HCT116 (cell line): ENCODE measurements at regions not wholly inside any gene's neighbourhood (a gene's known extent, or its start where the extent isn't known, plus 50 kb on each side); places are given as distances from the start of the nearest gene placed in this dataset.

Source experiments
- ATAC-seq: fragments of 200-7000 bp; cut with Tn5 transposase; 2 replicates; pipeline ENCODE4 v1.9.1; 2020; ENCODE audit warnings: mild to moderate bottlenecking, moderate library complexity
- BruUV-seq: library from RNA; stranded (reverse); fragments of 400-500 nt; replicated peaks from 2 replicates; lab custom pipeline; 2021; lab: Mats Ljungman, UMichigan
- CTCF ChIA-PET: fragments of 300-600 bp; sonication (Branson Sonifier 250); formaldehyde crosslinking; loops from one replicate; lab custom pipeline; 2021; ENCODE audit warnings: antibody characterized with exemption; lab: Charles Lee
- POLR2A ChIA-PET: fragments of 300-600, 350-600 bp; sonication (Branson Sonifier 250); formaldehyde crosslinking; loops from one replicate; lab custom pipeline; 2021; ENCODE audit warnings: antibody characterized with exemption; lab: Charles Lee
- RAD21 ChIA-PET, 2 experiments: fragments of 300-600 bp; sonication (Branson Sonifier 250); formaldehyde crosslinking; loops; one replicate each; lab custom pipeline; 2023; ENCODE audit warnings: low total read pairs in 2 of 2; ENCODE audit not compliant: uncharacterized antibody in 2 of 2, unreplicated experiment in 2 of 2, low non-redundant PET in 1 of 2; lab: Charles Lee
- DNase-seq: peaks from one replicate; pipeline ENCODE4 v3.0.0-alpha.2; 2010; ENCODE audit warnings: low read depth, low spot score
- H2AFZ ChIP-seq: fragments of 200-600 bp; shearing (Covaris generic), sonication (generic); 2 replicates; pipeline ENCODE4 v1.6.1; 2017; ENCODE audit warnings: low read depth, mixed run types, mixed read lengths, antibody characterized with exemption, low read length; ENCODE audit not compliant: poor library complexity, severe bottlenecking
- H3K27ac ChIP-seq: 2 replicates; pipeline ENCODE4 v1.5.1; 2012; ENCODE audit warnings: low read depth, low read length
- H3K27me3 ChIP-seq: fragments of 200-600 bp; sonication (generic); 2 replicates; pipeline ENCODE4 v1.6.1; 2016; ENCODE audit warnings: mixed run types, low read length, mixed read lengths; ENCODE audit not compliant: insufficient read depth
- H3K36me3 ChIP-seq, 2 experiments: fragments of 200-500 bp in 1 of 2; fragments of 200-600 bp in 1 of 2; sonication (Bioruptor generic) in 1 of 2; sonication (generic) in 1 of 2; 2 replicates each; pipeline versions ENCODE4 v1.5.1 to v1.6.1; 2014 to 2016; ENCODE audit warnings: low read length in 2 of 2, inconsistent platforms in 1 of 2, mixed read lengths in 1 of 2, mixed run types in 1 of 2; ENCODE audit not compliant: insufficient read depth in 2 of 2, control insufficient read depth in 1 of 2
- H3K4me1 ChIP-seq, 2 experiments: fragments of 200-600 bp in 1 of 2; sonication (generic) in 1 of 2; 2 replicates each; pipeline versions ENCODE4 v1.5.1 to v1.6.1; 2012 to 2017; ENCODE audit warnings: low read length in 2 of 2, inconsistent platforms in 1 of 2, mild to moderate bottlenecking in 1 of 2, mixed read lengths in 1 of 2, mixed run types in 1 of 2, moderate library complexity in 1 of 2; ENCODE audit not compliant: insufficient read depth in 2 of 2, control insufficient read depth in 1 of 2
- H3K4me2 ChIP-seq: fragments of 200-600 bp; sonication (generic); 2 replicates; pipeline ENCODE4 v1.6.1; 2017; ENCODE audit warnings: mixed run types, low read length, mixed read lengths
- H3K4me3 ChIP-seq, 2 experiments: fragments of 200-600 bp in 1 of 2; sonication (generic) in 1 of 2; replicated peaks in 1 of 2; 2 replicates each; pipeline ENCODE4 v1.5.1; 2011 to 2016; ENCODE audit warnings: low read length in 2 of 2, control low read depth in 1 of 2, low read depth in 1 of 2, mild to moderate bottlenecking in 1 of 2, mixed read lengths in 1 of 2, mixed run types in 1 of 2
- H3K79me2 ChIP-seq: fragments of 200-600 bp; sonication (generic); 2 replicates; pipeline ENCODE4 v1.6.1; 2017; ENCODE audit warnings: mild to moderate bottlenecking, mixed run types, low read length, moderate library complexity, mixed read lengths; ENCODE audit not compliant: insufficient read depth
- H3K9ac ChIP-seq: fragments of 200-600 bp; sonication (generic); 2 replicates; pipeline ENCODE4 v1.6.1; 2016; ENCODE audit warnings: low read length, mixed read lengths
- H3K9me2 ChIP-seq: fragments of 200-600 bp; sonication (generic), shearing (Covaris generic); 2 replicates; pipeline ENCODE4 v1.6.1; 2017; ENCODE audit warnings: mixed run types, mild to moderate bottlenecking, moderate library complexity; ENCODE audit not compliant: insufficient read depth
- H3K9me3 ChIP-seq, 2 experiments: fragments of 200-500 bp in 1 of 2; fragments of 200-600 bp in 1 of 2; sonication (Bioruptor generic) in 1 of 2; sonication (generic) in 1 of 2; 2 replicates each; pipeline ENCODE4 v1.6.1; 2014 to 2017; ENCODE audit warnings: low read length in 2 of 2, mixed read lengths in 2 of 2, inconsistent platforms in 1 of 2, low read depth in 1 of 2, mild to moderate bottlenecking in 1 of 2, mixed run types in 1 of 2, moderate library complexity in 1 of 2; ENCODE audit not compliant: control insufficient read depth in 1 of 2, insufficient read depth in 1 of 2
- H4K20me1 ChIP-seq: fragments of 200-600 bp; sonication (generic), shearing (Covaris generic); 2 replicates; pipeline ENCODE4 v1.6.1; 2017; ENCODE audit warnings: mixed run types, mild to moderate bottlenecking, moderate library complexity; ENCODE audit not compliant: insufficient read depth
- CBX3 ChIP-seq: IDR thresholded peaks from 2 replicates; pipeline ENCODE4 v1.6.1; 2012; ENCODE audit warnings: low read depth
- CEBPB ChIP-seq: IDR thresholded peaks from 2 replicates; pipeline ENCODE4 v1.6.1; 2012; ENCODE audit warnings: low read depth
- EGR1 ChIP-seq: IDR thresholded peaks from 2 replicates; pipeline ENCODE4 v1.6.1; 2012; ENCODE audit warnings: low read depth
- ELF1 ChIP-seq: IDR thresholded peaks from 2 replicates; pipeline ENCODE4 v1.6.1; 2012; ENCODE audit warnings: low read depth, borderline replicate concordance
- EZH2phosphoT487 ChIP-seq: fragments of 200-600 bp; IDR thresholded peaks from 2 replicates; pipeline ENCODE4 v1.6.1; 2018; ENCODE audit warnings: antibody characterized with exemption, borderline replicate concordance
- FOSL1 ChIP-seq: IDR thresholded peaks from 2 replicates; pipeline ENCODE4 v1.6.1; 2012; ENCODE audit warnings: low read depth
- JUND ChIP-seq: IDR thresholded peaks from 2 replicates; pipeline ENCODE4 v1.6.1; 2012
- POLR2A ChIP-seq: IDR thresholded peaks from 2 replicates; pipeline ENCODE4 v1.7.0; 2011; ENCODE audit warnings: borderline replicate concordance; ENCODE audit not compliant: insufficient read depth, insufficient read length; ENCODE audit errors: extremely low read depth
- POLR2AphosphoS5 ChIP-seq: IDR thresholded peaks from 2 replicates; pipeline ENCODE4 v1.6.1; 2011; ENCODE audit warnings: mild to moderate bottlenecking, low read depth, low read length, moderate library complexity
- RAD21 ChIP-seq: IDR thresholded peaks from 2 replicates; pipeline ENCODE4 v1.6.1; 2012; ENCODE audit warnings: low read depth, mild to moderate bottlenecking
- SP1 ChIP-seq: IDR thresholded peaks from 2 replicates; pipeline ENCODE4 v1.6.1; 2012; ENCODE audit warnings: low read depth
- SRF ChIP-seq: IDR thresholded peaks from 2 replicates; pipeline ENCODE4 v1.6.1; 2012; ENCODE audit warnings: low read depth
- YY1 ChIP-seq: IDR thresholded peaks from 2 replicates; pipeline ENCODE4 v1.6.1; 2011; ENCODE audit warnings: low read length, low read depth, moderate library complexity, mild to moderate bottlenecking; ENCODE audit not compliant: insufficient replicate concordance; ENCODE audit errors: extremely low read depth
- ZBTB33 ChIP-seq: IDR thresholded peaks from 2 replicates; pipeline ENCODE4 v1.6.1; 2011; ENCODE audit warnings: mild to moderate bottlenecking, low read length, moderate library complexity; ENCODE audit not compliant: insufficient replicate concordance; ENCODE audit errors: extremely low read depth
- ZFX ChIP-seq: fragments of 450-650 bp; IDR thresholded peaks from 2 replicates; pipeline ENCODE4 v1.6.1; 2017
- ZNF274 ChIP-seq: fragments of 200-500 bp; sonication (Bioruptor generic); IDR thresholded peaks from 2 replicates; pipeline ENCODE4 v1.6.1; 2014; ENCODE audit warnings: mild to moderate bottlenecking, low read depth, low read length, inconsistent platforms
- intact Hi-C: fragments of 100-400 bp; cut with micrococcal nuclease; formaldehyde crosslinking; loops from 2 replicates; pipeline ENCODE4 v1.10.0; 2022
- TF ChIP-seq, protein P1 (sequence below): IDR thresholded peaks from 2 replicates; pipeline ENCODE4 v1.6.1; 2012
- TF ChIP-seq, protein P2 (sequence below): IDR thresholded peaks from 2 replicates; pipeline ENCODE4 v1.6.1; 2012; ENCODE audit warnings: low read depth

- no peaks in the 10 kb centered on the region for H3K79me2 ChIP-seq
- TF ChIP-seq ELF1 (no peak), ZFX (no peak), ZBTB33 (no peak), CBX3 (no peak), CEBPB (no peak)
- DNase-seq (no peak), ATAC-seq (no peak)
- no peak overlapping the region for H3K9ac ChIP-seq
- no peaks in the 10 kb centered on the region for H3K4me1 ChIP-seq
- no TSS peak for BruUV-seq
- ChIA-PET POLR2A (no interaction called here), CTCF (no interaction called here), RAD21 (no interaction called here)
- no peak overlapping the region for H3K4me3 ChIP-seq
- H3K36me3 ChIP-seq: no peaks in the 10 kb centered on the region
- H3K9me2 ChIP-seq: no peaks in the 10 kb centered on the region
- no peaks in the 10 kb centered on the region for H3K27me3 ChIP-seq
- no peak overlapping the region for H3K27ac ChIP-seq
- no peak overlapping the region for H3K4me2 ChIP-seq
- intact Hi-C loops: no loop called here
- H4K20me1 ChIP-seq: no peaks in the 10 kb centered on the region
- no peak overlapping the region for H2AFZ ChIP-seq
- H3K9me3 ChIP-seq: no peaks in the 10 kb centered on the region
These were observed 322.8 kb upstream of the GJE1 start for GRCh38 chr6:141809901-141810300.

GRCh38 chr6:141808662-141809061, 324.1 kb upstream of the GJE1 start:
- no peaks in the 10 kb centered on the region for H3K79me2 ChIP-seq
- ChIA-PET POLR2A (no interaction called here), RAD21 (no interaction called here), CTCF (no interaction called here)
- H3K27me3 ChIP-seq: no peaks in the 10 kb centered on the region
- H3K4me3 ChIP-seq: no peak overlapping the region
- ATAC-seq (no peak), DNase-seq (no peak)
- no peaks in the 10 kb centered on the region for H3K36me3 ChIP-seq
- H3K4me1 ChIP-seq: no peaks in the 10 kb centered on the region
- H3K4me2 ChIP-seq: no peak overlapping the region
- H3K9me3 ChIP-seq: no peaks in the 10 kb centered on the region
- no peak overlapping the region for H2AFZ ChIP-seq
- BruUV-seq: no TSS peak
- no peak overlapping the region for H3K27ac ChIP-seq
- H4K20me1 ChIP-seq: no peaks in the 10 kb centered on the region
- intact Hi-C loops: no loop called here
- no peaks in the 10 kb centered on the region for H3K9me2 ChIP-seq
- no peak overlapping the region for H3K9ac ChIP-seq
- no peak for TF ChIP-seq RAD21
- TF ChIP-seq SP1: no peak
- no peak for TF ChIP-seq JUND
- no peak for TF ChIP-seq CEBPB
- TF ChIP-seq FOSL1: no peak
- TF ChIP-seq POLR2AphosphoS5: no peak
- no peak for TF ChIP-seq ZFX
- TF ChIP-seq YY1: no peak
- no peak for TF ChIP-seq POLR2A
- TF ChIP-seq, protein P1, sequence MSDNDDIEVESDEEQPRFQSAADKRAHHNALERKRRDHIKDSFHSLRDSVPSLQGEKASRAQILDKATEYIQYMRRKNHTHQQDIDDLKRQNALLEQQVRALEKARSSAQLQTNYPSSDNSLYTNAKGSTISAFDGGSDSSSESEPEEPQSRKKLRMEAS: no peak
- TF ChIP-seq ELF1: no peak
- TF ChIP-seq SRF: no peak
- TF ChIP-seq, protein P2, sequence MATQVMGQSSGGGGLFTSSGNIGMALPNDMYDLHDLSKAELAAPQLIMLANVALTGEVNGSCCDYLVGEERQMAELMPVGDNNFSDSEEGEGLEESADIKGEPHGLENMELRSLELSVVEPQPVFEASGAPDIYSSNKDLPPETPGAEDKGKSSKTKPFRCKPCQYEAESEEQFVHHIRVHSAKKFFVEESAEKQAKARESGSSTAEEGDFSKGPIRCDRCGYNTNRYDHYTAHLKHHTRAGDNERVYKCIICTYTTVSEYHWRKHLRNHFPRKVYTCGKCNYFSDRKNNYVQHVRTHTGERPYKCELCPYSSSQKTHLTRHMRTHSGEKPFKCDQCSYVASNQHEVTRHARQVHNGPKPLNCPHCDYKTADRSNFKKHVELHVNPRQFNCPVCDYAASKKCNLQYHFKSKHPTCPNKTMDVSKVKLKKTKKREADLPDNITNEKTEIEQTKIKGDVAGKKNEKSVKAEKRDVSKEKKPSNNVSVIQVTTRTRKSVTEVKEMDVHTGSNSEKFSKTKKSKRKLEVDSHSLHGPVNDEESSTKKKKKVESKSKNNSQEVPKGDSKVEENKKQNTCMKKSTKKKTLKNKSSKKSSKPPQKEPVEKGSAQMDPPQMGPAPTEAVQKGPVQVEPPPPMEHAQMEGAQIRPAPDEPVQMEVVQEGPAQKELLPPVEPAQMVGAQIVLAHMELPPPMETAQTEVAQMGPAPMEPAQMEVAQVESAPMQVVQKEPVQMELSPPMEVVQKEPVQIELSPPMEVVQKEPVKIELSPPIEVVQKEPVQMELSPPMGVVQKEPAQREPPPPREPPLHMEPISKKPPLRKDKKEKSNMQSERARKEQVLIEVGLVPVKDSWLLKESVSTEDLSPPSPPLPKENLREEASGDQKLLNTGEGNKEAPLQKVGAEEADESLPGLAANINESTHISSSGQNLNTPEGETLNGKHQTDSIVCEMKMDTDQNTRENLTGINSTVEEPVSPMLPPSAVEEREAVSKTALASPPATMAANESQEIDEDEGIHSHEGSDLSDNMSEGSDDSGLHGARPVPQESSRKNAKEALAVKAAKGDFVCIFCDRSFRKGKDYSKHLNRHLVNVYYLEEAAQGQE: no peak
- no peak for TF ChIP-seq EGR1
- TF ChIP-seq EZH2phosphoT487: no peak
- no peak for TF ChIP-seq ZNF274
